Endothelial cell (in vitro differentiated cells): ENCODE measurements at regions not wholly inside any gene's neighbourhood (a gene's known extent, or its start where the extent isn't known, plus 50 kb on each side); places are given as distances from the start of the nearest gene placed in this dataset.

Experiments
- DNase-seq: peaks from one replicate; pipeline ENCODE4 v3.0.0; 2021; ENCODE audit warnings: low spot score
- H3K27ac Mint-ChIP-seq: one replicate; pipeline ENCODE4 v1.8.0; 2021; ENCODE audit warnings: mixed read lengths, inconsistent platforms; ENCODE audit not compliant: unreplicated experiment
- H3K27me3 Mint-ChIP-seq: one replicate; pipeline ENCODE4 v1.8.0; 2021; ENCODE audit warnings: mild to moderate bottlenecking, moderate library complexity, mixed read lengths, inconsistent platforms; ENCODE audit not compliant: unreplicated experiment
- H3K36me3 Mint-ChIP-seq: one replicate; pipeline ENCODE4 v1.8.0; 2021; ENCODE audit warnings: mild to moderate bottlenecking, low read depth, mixed read lengths, inconsistent platforms; ENCODE audit not compliant: unreplicated experiment
- H3K4me1 Mint-ChIP-seq: one replicate; pipeline ENCODE4 v1.8.0; 2021; ENCODE audit warnings: mild to moderate bottlenecking, mixed read lengths, inconsistent platforms; ENCODE audit not compliant: unreplicated experiment
- H3K4me3 Mint-ChIP-seq: one replicate; pipeline ENCODE4 v1.8.0; 2021; ENCODE audit warnings: mild to moderate bottlenecking, mixed read lengths, inconsistent platforms; ENCODE audit not compliant: unreplicated experiment
- H3K9me3 Mint-ChIP-seq: one replicate; pipeline ENCODE4 v1.8.0; 2021; ENCODE audit warnings: mixed read lengths, inconsistent platforms; ENCODE audit not compliant: unreplicated experiment
- CTCF ChIP-seq: fragments of 200-600 bp; sonication (generic); IDR thresholded peaks from one replicate; pipeline ENCODE4 v1.5.0; 2021; ENCODE audit warnings: antibody characterized with exemption; ENCODE audit not compliant: unreplicated experiment

- Mint-ChIP-seq H3K4me3 (no peak overlapping the region), H3K4me1 (peaks cover under 1% of the 10 kb centered on the region), H3K9me3 (no peaks in the 10 kb centered on the region), H3K27ac (no peak overlapping the region), H3K27me3 (no peaks in the 10 kb centered on the region), H3K36me3 (no peaks in the 10 kb centered on the region)
- TF ChIP-seq CTCF, result no peak
- DNase-seq, result no peak
Observed at GRCh38 chr14:46596236-46596635, 55.3 kb downstream of the RPL10L start.

GRCh38 chr14:46582826-46583225 is 68.8 kb downstream of the RPL10L start:
- H3K4me3 Mint-ChIP-seq, result no peak overlapping the region
- TF ChIP-seq CTCF, result no peak
- H3K36me3 Mint-ChIP-seq, result no peaks in the 10 kb centered on the region
- no peaks in the 10 kb centered on the region for H3K27me3 Mint-ChIP-seq
- H3K27ac Mint-ChIP-seq, result no peak overlapping the region
- H3K9me3 Mint-ChIP-seq, result no peaks in the 10 kb centered on the region
- H3K4me1 Mint-ChIP-seq, result peaks cover 3% of the 10 kb centered on the region
- DNase-seq, result no peak

- TF ChIP-seq CTCF, result peak; percentile 84
- peak; percentile 57 for DNase-seq
- H3K4me3 Mint-ChIP-seq, result no peak overlapping the region
Observed at GRCh38 chr14:46581036-46581671, 70.4 kb downstream of the RPL10L start.

GRCh38 chr14:46574978-46575375 is 76.6 kb downstream of the RPL10L start:
- H3K36me3 Mint-ChIP-seq, result no peaks in the 10 kb centered on the region
- no peaks in the 10 kb centered on the region for H3K27me3 Mint-ChIP-seq
- no peaks in the 10 kb centered on the region for H3K9me3 Mint-ChIP-seq
- H3K27ac Mint-ChIP-seq, result no peak overlapping the region
- TF ChIP-seq CTCF, result no peak
- no peak for DNase-seq
- no peak overlapping the region for H3K4me3 Mint-ChIP-seq
- H3K4me1 Mint-ChIP-seq, result no peaks in the 10 kb centered on the region

More at GRCh38 chr14:46581036-46581671, 70.4 kb downstream of the RPL10L start:
- Mint-ChIP-seq H3K4me1 (peaks cover 3% of the 10 kb centered on the region), H3K27me3 (no peaks in the 10 kb centered on the region), H3K36me3 (no peaks in the 10 kb centered on the region), H3K27ac (peak overlapping the region; percentile 3), H3K9me3 (no peaks in the 10 kb centered on the region)

GRCh38 chr14:46574221-46574977 is 77.2 kb downstream of the RPL10L start:
- Mint-ChIP-seq H3K27ac (no peak overlapping the region), H3K4me3 (no peak overlapping the region)
- no peak for DNase-seq

More at GRCh38 chr14:46574221-46574977, 77.2 kb downstream of the RPL10L start:
- no peaks in the 10 kb centered on the region for H3K27me3 Mint-ChIP-seq
- no peaks in the 10 kb centered on the region for H3K4me1 Mint-ChIP-seq
- H3K9me3 Mint-ChIP-seq, result no peaks in the 10 kb centered on the region
- no peak for TF ChIP-seq CTCF
- no peaks in the 10 kb centered on the region for H3K36me3 Mint-ChIP-seq
